ENCODE measurements at regions not wholly inside any gene's neighbourhood (a gene's known extent, or its start where the extent isn't known, plus 50 kb on each side); places are given as distances from the start of the nearest gene placed in this dataset.
"Not testable (repeated sequence)": the region's sequence is repeated elsewhere in the genome, so short reads cannot be mapped to it uniquely, and the experiment has no call there.

GRCh38 chr11:80320765-80321164 is 879.9 kb upstream of the TENM4 start:
- DNase-seq, result peak in 2 of 56 donors; percentile 1 to 2

DNA sequence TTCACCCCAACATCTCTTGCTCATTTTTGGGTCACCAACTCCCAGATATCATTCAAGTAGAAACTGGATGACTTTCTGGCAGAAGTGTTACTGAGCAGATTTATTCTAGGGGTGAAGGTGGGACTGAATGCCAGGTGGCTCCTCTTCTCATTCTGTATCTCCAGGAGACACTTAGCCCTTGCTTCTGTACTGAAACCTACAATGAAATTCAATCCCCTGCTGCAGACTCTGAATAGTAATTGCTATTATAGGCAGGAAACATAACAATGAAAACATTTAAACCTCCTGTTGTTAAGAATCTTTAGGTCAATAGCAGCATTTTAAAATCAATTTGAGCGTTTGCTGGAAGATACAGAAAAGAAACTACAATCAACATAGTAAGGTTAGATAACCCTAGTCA is 879.4 kb upstream of the TENM4 start:
- DNase-seq, result no peak

GRCh38 chr11:80317612-80318011 is 876.8 kb upstream of the TENM4 start:
- no peak for DNase-seq

GRCh38 chr11:80315200-80315599 is 874.4 kb upstream of the TENM4 start:
- DNase-seq, result no peak

GRCh38 chr11:80309301-80309700 is 868.5 kb upstream of the TENM4 start:
- DNase-seq, result no peak

DNA sequence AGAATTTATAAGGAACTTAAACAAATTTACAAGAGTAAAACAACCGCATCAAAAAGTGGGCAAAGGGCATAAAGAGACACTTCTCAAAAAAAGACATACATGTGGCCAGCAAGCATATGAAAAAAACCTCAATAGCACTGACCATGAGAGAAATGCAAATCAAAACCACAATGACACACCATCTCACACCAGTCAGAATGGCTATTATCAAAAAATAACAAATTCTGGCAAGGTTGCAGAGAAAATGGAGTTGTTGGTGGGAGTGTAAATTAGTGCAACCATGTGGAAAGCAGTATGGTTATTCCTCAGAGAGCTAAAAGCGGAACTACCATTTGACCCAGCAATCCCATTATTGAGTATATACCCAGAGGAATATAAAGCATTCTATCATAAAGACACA is 866.8 kb upstream of the TENM4 start:
- DNase-seq, result no peak

DNA sequence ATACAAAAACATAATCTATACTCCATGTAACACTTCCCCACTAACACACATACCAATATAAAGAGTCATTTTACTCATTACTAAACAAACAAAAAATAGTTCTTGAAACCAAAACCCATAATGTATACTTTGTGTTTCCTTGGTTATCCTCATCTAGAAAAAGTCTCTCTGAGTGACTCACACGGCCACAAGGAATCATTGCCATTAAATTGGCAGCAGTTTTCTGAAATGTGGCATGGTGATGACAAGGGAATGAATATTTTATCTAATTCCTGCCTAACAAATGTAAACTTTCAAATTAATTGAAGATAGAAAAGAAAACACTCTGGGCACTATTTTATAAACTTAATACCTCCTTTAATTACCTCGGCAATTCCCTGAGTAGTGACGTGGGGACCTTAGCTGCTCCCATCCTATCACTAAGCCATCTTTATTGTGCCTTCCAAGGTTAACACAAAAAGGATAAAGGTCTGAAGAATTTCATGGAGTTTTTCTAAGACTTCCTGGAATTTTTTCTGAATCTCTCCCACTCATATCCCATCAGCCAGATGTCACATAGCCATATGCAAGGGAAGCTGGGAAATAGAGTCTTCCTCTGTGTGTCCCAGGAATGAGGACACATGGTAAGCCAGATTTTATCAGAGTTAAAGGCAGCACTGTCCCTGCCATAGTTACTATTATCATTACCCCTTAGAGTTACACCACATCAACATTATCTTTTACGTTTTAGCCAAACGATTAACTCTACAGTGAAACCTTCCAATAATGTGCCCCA is 857.2 kb upstream of the TENM4 start:
- no peak for DNase-seq

- DNase-seq, result no peak
These were observed 852.5 kb upstream of the TENM4 start for GRCh38 chr11:80293293-80293692.

- DNase-seq, result no peak
These were observed 844.3 kb upstream of the TENM4 start for GRCh38 chr11:80284946-80285785.

- DNase-seq, result no peak
These were observed 841.8 kb upstream of the TENM4 start for GRCh38 chr11:80282643-80283042.

GRCh38 chr11:80281194-80281593 is 840.4 kb upstream of the TENM4 start:
- DNase-seq, result no peak

DNA sequence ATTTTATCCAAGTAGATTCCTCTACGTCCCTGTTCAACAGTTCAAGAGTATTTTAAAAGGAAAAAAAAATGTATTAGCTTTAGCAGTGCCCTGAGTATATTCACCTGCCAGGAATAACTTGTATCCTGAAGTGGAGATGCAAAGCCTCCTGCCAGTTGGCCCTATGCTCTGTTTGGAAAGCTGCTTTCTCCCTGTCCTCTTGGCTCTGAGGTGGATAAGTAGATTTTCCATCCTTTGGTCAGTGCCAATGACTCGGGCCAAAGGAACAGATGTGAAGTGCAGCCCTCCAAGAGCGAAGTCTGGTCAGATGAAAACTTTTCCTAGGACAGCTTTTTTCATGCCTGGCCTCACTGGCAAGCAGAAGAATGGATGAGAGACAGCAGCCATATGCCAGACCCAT is 839.9 kb upstream of the TENM4 start:
- peak in 3 of 56 donors; percentile 16 to 22 (median 18) for DNase-seq

GRCh38 chr11:80261776-80262175 is 820.9 kb upstream of the TENM4 start:
- DNase-seq, result peak in 3 of 56 donors; percentile 5 to 19 (median 8)

DNA sequence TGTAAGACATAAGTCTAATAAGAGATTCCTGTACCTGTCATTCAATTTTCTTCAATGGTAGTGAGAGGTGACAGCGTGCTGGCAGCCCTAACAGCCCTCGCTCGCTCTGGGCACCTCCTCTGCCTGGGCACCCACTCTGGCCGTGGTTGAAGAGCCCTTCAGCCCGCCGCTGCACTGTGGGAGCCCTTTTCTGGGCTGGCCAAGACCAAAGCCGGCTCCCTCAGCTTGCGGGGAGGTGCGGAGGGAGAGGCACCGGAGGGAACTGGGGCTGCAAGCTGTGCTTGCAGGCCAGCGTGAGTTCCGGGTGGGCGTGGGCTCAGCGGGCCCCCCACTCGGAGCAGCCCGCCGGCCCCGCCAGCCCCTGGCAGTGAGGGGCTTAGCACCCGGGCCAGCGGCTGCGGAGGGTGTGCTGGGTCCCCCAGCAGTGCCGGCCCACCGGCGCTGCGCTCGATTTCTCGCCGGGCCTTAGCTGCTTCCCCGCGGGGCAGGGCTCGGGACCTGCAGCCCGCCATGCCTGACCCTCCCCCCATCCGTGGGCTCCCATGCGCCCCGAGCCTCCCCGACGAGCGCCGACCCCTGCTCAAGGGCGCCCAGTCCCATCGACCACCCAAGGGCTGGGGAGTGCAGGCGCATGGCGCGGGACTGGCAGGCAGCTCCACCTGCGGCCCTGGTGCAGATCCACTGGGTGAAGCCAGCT is 816.6 kb upstream of the TENM4 start:
- not testable (repeated sequence) for DNase-seq

GRCh38 chr11:80255021-80255420 is 814.2 kb upstream of the TENM4 start:
- DNase-seq, result no peak

- no peak for DNase-seq
These were observed 800.9 kb upstream of the TENM4 start for GRCh38 chr11:80241766-80242165.

DNA sequence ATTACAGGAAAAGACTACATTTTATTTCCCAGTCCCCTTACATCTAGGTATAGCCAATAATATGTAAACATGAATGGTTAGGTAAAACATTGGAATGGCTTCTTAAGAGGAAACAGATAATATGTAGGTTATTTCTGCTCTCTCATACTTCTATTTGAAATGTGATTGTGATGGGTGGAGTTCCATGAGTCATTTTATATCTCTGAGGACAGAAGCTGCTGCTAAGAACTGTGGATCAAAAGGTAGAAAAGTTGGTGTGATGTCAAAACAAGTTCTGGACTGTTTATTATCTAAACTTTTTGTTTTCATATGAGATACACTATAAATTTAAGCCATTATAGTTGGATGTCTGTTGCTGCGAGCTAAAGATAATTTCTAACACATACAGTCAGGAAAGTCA is 799.4 kb upstream of the TENM4 start:
- no peak for DNase-seq

GRCh38 chr11:80239217-80239616 is 798.4 kb upstream of the TENM4 start:
- no peak for DNase-seq

GRCh38 chr11:80227915-80228314 is 787.1 kb upstream of the TENM4 start:
- no peak for DNase-seq

GRCh38 chr11:80214413-80214812 is 773.6 kb upstream of the TENM4 start:
- DNase-seq, result no peak

GRCh38 chr11:80211673-80212072 is 770.8 kb upstream of the TENM4 start:
- no peak for DNase-seq

DNA sequence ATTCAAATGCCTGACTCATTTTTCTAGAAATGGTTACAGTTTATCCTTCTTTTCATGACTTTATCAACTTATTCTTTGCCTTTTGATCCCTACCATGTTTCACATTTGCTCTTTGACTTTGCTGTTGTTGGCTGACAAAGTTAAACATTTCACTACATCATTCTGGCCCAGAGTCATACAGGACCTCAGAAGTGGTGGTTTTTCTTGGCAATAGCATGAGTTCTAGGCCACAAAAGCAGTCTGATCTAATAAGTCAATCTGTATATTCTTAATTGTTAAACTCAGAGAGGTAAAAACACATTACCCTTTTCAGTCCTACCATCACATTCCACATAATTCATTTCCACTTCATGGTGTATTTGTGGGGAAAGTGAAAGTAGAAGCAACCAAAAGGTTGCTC is 763.2 kb upstream of the TENM4 start:
- no peak for DNase-seq
